MM.1S (cell line): ENCODE measurements at regions not wholly inside any gene's neighbourhood (a gene's known extent, or its start where the extent isn't known, plus 50 kb on each side); places are given as distances from the start of the nearest gene placed in this dataset.

Source experiments
- CTCF ChIP-seq: fragments of 300-600 bp; sonication (generic); IDR thresholded peaks from 2 replicates; pipeline ENCODE4 v1.5.1; 2016; ENCODE audit warnings: antibody characterized with exemption, low read length, mixed read lengths
- EZH2 ChIP-seq: fragments of 300-600 bp; sonication (generic); optimal IDR thresholded peaks from 2 replicates; pipeline ENCODE3; 2017; ENCODE audit warnings: low read depth, mild to moderate bottlenecking, antibody characterized with exemption, low read length, mixed read lengths
- EZH2phosphoT487 ChIP-seq: fragments of 300-600 bp; sonication (generic); IDR thresholded peaks from 2 replicates; pipeline ENCODE4 v1.6.1; 2018; ENCODE audit warnings: antibody characterized with exemption, low read length

- no peak for TF ChIP-seq CTCF
- no peak for TF ChIP-seq EZH2
- no peak for TF ChIP-seq EZH2phosphoT487
These were observed 228.8 kb upstream of the ECI2 start for GRCh38 chr6:4364172-4364571.
